Chondrocyte (in vitro differentiated cells): ENCODE measurements at regions not wholly inside any gene's neighbourhood (a gene's known extent, or its start where the extent isn't known, plus 50 kb on each side); places are given as distances from the start of the nearest gene placed in this dataset.

ENCODE experiments used
- DNase-seq: peaks from one replicate; pipeline ENCODE4 v3.0.0; 2021; ENCODE audit warnings: mixed read lengths, low spot score
- H3K27ac Mint-ChIP-seq: one replicate; pipeline ENCODE4 v1.8.0; 2021; ENCODE audit warnings: mild to moderate bottlenecking, moderate library complexity, mixed read lengths; ENCODE audit not compliant: unreplicated experiment
- H3K27me3 Mint-ChIP-seq: 2 replicates; pipeline ENCODE4 v1.8.0; 2021; ENCODE audit warnings: low read depth, mixed read lengths
- H3K36me3 Mint-ChIP-seq: 2 replicates; pipeline ENCODE4 v1.8.0; 2021; ENCODE audit warnings: low read depth, mixed read lengths
- H3K4me1 Mint-ChIP-seq: 2 replicates; pipeline ENCODE4 v1.8.0; 2021; ENCODE audit warnings: low read depth, mild to moderate bottlenecking, mixed read lengths
- H3K4me3 Mint-ChIP-seq: one replicate; pipeline ENCODE4 v1.8.0; 2021; ENCODE audit warnings: mild to moderate bottlenecking, moderate library complexity, mixed read lengths; ENCODE audit not compliant: unreplicated experiment
- H3K9me3 Mint-ChIP-seq: 2 replicates; pipeline ENCODE4 v1.8.0; 2021; ENCODE audit warnings: low read depth, mixed read lengths
- CTCF ChIP-seq: fragments of 200-600 bp; sonication (generic); IDR thresholded peaks from 2 replicates; pipeline ENCODE4 v1.5.0; 2021; ENCODE audit warnings: antibody characterized with exemption, mild to moderate bottlenecking, moderate library complexity

GRCh38 chr5:116343961-116344360 is 230.7 kb downstream of the SEMA6A start:
- Mint-ChIP-seq H3K4me1 (no peaks in the 10 kb centered on the region), H3K36me3 (peaks cover 5% of the 10 kb centered on the region), H3K27me3 (no peaks in the 10 kb centered on the region), H3K27ac (no peak overlapping the region), H3K9me3 (peaks cover 25% of the 10 kb centered on the region), H3K4me3 (no peak overlapping the region)
- TF ChIP-seq CTCF = no peak
- DNase-seq = no peak
